GM12891 (cell line): ENCODE measurements at regions not wholly inside any gene's neighbourhood (a gene's known extent, or its start where the extent isn't known, plus 50 kb on each side); places are given as distances from the start of the nearest gene placed in this dataset.

Experiments
- DNase-seq: peaks from one replicate; pipeline ENCODE4 v3.0.0; 2011; ENCODE audit warnings: low spot score; ENCODE audit not compliant: insufficient read length
- FAIRE-seq: peaks from 2 replicates; lab custom pipeline; 2011; peaks lifted over from hg19 to GRCh38; lab: Jason Lieb, UNC
- PAX5 ChIP-seq: IDR thresholded peaks from 2 replicates; pipeline ENCODE4 v1.6.1; 2011; ENCODE audit warnings: low read length, moderate library complexity, mild to moderate bottlenecking; ENCODE audit not compliant: insufficient read depth, severe bottlenecking
- POLR2A ChIP-seq: IDR thresholded peaks from 2 replicates; pipeline ENCODE4 v1.6.1; 2011; ENCODE audit warnings: low read depth, low read length, control low read depth
- POLR2AphosphoS5 ChIP-seq: IDR thresholded peaks from 2 replicates; pipeline ENCODE4 v1.6.1; 2011; ENCODE audit warnings: low read depth, low read length, control low read depth
- POU2F2 ChIP-seq: IDR thresholded peaks from 2 replicates; pipeline ENCODE4 v1.6.1; 2011; ENCODE audit warnings: low read depth, mild to moderate bottlenecking, control low read depth, low read length, moderate library complexity
- SPI1 ChIP-seq: IDR thresholded peaks from 2 replicates; pipeline ENCODE4 v1.6.1; 2011; ENCODE audit warnings: low read depth, low read length, control low read depth
- TAF1 ChIP-seq: IDR thresholded peaks from 2 replicates; pipeline ENCODE4 v1.6.1; 2011; ENCODE audit warnings: low read depth, low read length, control low read depth

DNA sequence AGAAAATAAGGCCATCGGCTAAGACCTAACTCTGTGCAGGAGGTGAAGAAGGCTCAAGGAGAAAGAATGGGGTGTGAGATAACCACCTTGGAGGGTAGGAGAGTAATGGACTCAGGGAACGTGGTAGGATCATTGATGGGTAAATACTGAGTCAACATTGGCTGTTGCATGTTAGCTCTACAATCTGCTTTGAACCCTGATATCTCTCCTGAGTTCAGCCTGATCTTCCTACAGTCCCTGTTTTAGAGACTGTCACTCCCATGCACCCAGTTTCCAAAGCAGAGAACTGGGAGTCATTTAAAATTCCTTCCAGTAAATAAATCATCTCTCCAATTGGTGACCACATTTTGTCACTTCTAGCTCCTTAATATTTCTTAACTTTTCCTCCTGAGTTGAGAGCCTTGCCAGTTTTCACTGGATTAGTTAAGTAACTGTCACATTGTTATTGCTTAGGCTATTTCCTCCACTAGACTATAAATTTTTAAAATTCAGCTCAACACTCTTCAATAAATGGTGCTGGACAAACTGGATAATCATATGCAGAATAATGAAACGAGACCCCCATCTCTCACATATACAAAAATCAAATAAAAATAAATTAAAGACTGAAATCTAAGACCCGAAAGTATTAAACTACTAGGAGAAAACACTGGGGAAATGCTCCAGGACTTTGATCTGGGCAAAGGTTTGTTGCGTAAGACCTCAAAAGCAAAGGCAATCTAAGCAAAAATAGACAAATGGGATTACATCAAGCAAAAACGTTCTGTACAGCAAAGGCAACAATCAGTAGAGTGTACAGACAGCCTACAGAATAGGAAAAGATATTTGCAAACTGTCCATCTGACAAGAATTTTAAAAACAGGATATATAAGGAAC lies 138.9 kb upstream of the TMEM170B start:
- TF ChIP-seq POLR2A: no peak
- no peak for TF ChIP-seq SPI1
- no peak for TF ChIP-seq TAF1
- no peak for TF ChIP-seq POU2F2
- TF ChIP-seq PAX5: no peak
- no peak for TF ChIP-seq POLR2AphosphoS5
- DNase-seq: no peak
- FAIRE-seq: no peak

- DNase-seq: no peak
- TF ChIP-seq POLR2AphosphoS5 (no peak), SPI1 (peak; percentile 78)
- no peak for FAIRE-seq
Observed at GRCh38 chr6:11397622-11398450, 139.7 kb upstream of the TMEM170B start.

DNA sequence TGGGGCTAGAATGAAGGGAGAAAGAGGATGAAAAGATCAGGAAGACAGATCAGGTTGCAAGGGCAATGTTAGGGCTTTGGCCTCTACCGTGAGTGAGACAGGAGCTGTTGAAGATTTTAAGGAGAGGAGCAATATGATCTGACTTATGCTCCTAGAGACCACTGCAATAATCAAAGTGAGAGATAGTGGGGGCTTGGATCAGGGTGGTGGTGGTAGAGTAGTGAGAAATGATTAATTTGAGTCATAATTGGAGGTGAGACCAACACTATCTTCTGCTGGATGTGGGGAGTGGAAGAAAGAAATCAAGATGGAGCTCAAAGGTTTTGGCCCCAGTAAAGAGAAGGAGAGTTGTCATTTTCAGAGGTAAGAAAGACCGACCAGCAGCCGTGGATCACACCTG lies 140.7 kb upstream of the TMEM170B start:
- TF ChIP-seq POU2F2: no peak
- no peak for TF ChIP-seq POLR2AphosphoS5
- no peak for TF ChIP-seq PAX5
- no peak for TF ChIP-seq POLR2A
- TF ChIP-seq SPI1: no peak
- TF ChIP-seq TAF1: no peak
- no peak for FAIRE-seq
- DNase-seq: no peak

- DNase-seq (no peak), FAIRE-seq (no peak)
- TF ChIP-seq POU2F2 (no peak), SPI1 (peak; percentile 23; the same call in 1 of the 2 replicates), POLR2A (no peak), PAX5 (no peak), POLR2AphosphoS5 (no peak), TAF1 (no peak)
Observed at GRCh38 chr6:11393713-11394627, 143.6 kb upstream of the TMEM170B start.

DNA sequence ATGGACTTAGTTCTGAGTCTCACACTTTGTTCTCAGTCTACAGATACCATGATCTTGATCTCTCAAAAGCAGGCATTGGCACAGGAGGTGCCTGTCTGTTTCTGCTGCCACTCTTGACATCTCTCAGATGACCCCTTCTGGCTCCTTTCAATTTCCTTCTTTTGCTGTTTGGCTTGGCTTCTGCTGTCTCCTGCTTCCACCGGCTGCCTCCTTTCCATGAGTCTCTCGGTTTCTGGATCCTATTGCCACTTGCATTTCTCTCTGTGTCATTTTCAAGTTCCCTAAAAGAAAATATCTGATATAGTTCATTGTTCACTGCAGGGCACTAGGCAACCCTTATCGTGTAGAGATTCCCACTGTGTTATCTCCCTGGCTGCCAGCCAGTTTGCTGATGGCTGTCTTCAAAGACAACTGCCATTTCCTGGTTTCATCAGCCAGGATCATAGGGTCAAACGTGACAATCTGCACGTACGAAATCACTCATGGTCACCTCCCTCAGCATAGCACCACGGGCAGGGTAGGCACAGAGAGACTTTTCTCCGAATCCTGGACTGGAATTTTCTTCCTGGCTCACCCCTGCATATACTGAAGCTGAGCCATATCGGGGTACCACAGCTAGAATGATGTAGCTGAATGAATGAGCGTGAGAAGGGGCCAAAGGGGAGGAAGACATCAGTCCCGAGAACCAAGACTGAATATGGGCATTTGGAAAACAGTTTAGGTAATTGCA lies 144.6 kb upstream of the TMEM170B start:
- FAIRE-seq (no peak), DNase-seq (no peak)
- TF ChIP-seq TAF1 (no peak), POLR2AphosphoS5 (no peak), POLR2A (no peak), PAX5 (no peak), SPI1 (no peak), POU2F2 (no peak)

GRCh38 chr6:11391934-11392777 lies 145.4 kb upstream of the TMEM170B start:
- no peak for TF ChIP-seq POLR2A
- no peak for TF ChIP-seq POU2F2
- TF ChIP-seq TAF1: no peak
- TF ChIP-seq SPI1: no peak
- TF ChIP-seq PAX5: no peak
- TF ChIP-seq POLR2AphosphoS5: no peak
- no peak for FAIRE-seq
- DNase-seq: no peak

GRCh38 chr6:11389977-11390376 lies 147.6 kb upstream of the TMEM170B start:
- DNase-seq (no peak), FAIRE-seq (peak; percentile 13)
- TF ChIP-seq POLR2AphosphoS5 (no peak), PAX5 (no peak), POU2F2 (no peak), TAF1 (no peak), POLR2A (no peak), SPI1 (no peak)
